DMS153 treated with DMSO at 0.1 percent for 48 hours (cell line): ENCODE measurements at regions not wholly inside any gene's neighbourhood (a gene's known extent, or its start where the extent isn't known, plus 50 kb on each side); places are given as distances from the start of the nearest gene placed in this dataset.
"Not testable (repeated sequence)": the region's sequence is repeated elsewhere in the genome, so short reads cannot be mapped to it uniquely, and the experiment has no call there.

ENCODE experiments used
- DNase-seq: peaks from one replicate; lab custom pipeline; 2025; ENCODE audit not compliant: unreplicated experiment; lab: John Stamatoyannopoulos, UW

GRCh38 chr6:144528743-144529425 is 243.7 kb downstream of the UTRN start:
- peak; percentile 1 for DNase-seq

DNA sequence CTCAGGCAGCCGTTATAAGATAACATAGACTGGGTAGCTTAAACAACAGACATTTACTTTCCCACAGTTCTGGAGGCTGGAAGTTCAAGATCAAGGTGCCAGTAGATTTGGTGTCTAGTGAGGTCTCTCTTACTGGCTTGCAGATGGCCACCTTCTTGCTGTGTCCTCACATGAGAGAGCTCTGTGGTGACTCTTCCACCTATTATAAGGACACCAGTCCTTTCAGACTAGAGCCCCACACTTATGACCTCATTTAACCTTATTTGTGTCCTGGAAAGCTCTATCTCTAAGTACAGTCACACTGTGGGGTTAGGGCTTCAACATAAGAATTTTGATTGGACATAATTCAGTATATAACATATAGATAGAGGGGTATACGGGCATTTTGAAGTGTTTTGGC is 245.0 kb downstream of the UTRN start:
- DNase-seq, result no peak

DNA sequence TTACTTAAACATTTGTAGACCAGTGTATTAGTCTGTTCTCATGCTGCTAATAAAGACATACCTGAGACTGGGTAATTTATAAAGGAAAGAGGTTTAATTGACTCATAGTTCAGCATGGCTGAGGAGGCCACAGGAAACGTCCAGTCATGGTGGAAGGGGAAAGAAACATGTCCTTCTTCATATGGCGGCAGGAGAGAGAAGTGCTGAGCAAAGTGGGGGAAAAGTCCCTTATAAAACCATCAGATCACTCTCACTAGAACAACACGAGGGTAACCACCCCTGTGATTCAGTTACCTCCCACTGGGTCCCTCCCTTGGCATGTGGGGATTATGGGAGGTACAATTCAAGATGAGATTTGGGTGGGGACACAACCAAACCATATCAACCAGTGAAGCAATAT is 247.1 kb downstream of the UTRN start:
- not testable (repeated sequence) for DNase-seq

- no peak for DNase-seq
Observed at GRCh38 chr6:144534180-144534579, 249.0 kb downstream of the UTRN start.

DNA sequence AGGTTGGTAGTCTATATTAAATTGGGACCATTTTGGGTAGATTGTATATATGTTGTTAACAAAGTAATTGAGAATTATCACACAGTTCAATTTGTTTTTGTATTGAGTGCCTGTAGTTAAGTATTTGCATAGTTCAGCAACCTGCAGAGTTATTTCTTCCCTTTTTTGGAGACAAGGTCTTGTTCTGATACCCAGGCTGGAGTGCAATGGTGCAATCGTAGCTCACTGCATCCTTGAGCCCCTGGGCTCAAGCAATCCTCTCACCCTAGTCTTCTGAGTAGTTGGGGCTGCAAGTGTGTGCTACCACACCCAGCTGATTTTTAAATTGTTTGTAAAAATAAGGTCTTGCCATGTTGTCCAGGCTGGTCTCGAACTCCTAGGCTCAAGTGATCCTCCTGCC is 250.5 kb downstream of the UTRN start:
- DNase-seq, result no peak

- DNase-seq, result no peak
Observed at GRCh38 chr6:144536079-144536478, 250.9 kb downstream of the UTRN start.

- no peak for DNase-seq
Observed at GRCh38 chr6:144543006-144543871, 258.1 kb downstream of the UTRN start.

DNA sequence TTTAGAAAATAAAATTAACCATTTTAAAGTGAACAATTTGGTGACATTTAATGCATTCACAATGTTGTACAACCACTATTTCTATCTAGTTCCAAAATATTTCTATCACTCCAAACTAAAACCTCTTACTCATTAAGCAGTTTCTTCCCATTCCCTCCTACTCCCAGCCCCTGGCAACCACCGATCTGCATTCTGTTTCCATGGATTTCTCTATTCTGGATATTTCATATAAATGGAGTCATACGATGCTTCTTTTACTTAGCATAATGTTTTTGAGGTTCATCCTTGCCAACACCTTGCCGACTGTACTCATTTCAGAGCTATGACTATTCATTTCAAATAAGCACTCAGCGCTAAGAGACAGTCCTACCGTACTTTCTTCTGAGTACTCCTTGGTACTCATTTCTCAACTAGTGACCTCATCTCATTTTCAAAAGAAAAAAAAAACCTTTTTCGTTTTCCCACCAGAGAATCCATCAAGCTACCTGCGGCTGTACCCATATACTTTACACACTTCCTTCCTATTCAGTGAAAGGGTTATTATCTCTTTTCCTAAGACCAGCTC is 259.2 kb downstream of the UTRN start:
- no peak for DNase-seq

GRCh38 chr6:144546807-144547206 is 261.7 kb downstream of the UTRN start:
- DNase-seq, result no peak

DNA sequence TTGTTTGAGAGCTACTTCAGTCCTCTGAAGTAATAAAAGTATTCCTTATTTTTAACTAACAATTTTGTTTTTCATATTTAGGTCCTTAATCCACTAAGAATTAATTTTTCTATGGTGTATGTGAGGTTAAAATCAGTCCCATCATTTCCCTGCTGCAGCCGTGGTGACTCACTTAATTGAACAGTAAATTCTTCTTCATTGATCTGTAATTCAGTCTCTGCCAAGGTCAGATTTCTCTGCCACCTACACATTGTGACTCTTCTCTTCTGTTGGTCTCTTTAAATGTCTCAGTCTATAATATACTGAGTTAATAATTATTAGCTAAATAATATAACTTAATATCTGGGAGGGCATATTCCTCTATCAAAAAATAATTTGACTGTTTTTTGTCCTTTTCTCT is 262.3 kb downstream of the UTRN start:
- no peak for DNase-seq

DNA sequence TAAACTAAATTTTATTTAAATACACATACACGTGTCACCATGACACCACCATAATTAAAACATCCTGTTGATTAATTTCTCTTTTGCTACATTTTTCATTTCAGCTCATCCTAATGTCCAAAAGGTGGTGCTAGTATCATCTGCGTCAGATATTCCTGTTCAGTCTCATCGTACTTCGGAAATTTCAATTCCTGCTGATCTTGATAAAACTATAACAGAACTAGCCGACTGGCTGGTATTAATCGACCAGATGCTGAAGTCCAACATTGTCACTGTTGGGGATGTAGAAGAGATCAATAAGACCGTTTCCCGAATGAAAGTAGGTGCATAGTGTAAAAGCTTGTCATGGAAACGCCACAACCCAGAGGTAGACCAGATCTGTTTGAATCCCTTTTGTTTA is 263.4 kb downstream of the UTRN start:
- no peak for DNase-seq

GRCh38 chr6:144549837-144550747 is 265.0 kb downstream of the UTRN start:
- DNase-seq, result no peak

DNA sequence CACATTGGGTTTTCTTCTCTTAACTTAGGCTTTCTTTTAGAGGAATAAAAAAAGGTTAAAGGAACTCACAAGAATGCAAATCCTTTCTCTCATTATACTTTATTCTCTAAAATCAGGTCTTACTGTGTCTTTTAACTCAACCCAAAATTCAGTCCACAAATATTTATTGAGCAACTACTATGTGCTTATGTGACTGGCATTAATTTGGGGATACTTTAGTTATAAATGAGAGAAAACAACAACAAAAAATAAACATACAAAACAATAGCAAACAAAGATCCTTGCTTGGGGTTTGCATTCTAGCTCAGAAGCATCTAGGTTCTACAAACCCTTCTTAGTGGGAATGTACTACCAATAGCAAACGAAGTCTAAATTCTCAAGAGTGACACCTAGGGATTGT is 266.2 kb downstream of the UTRN start:
- no peak for DNase-seq

DNA sequence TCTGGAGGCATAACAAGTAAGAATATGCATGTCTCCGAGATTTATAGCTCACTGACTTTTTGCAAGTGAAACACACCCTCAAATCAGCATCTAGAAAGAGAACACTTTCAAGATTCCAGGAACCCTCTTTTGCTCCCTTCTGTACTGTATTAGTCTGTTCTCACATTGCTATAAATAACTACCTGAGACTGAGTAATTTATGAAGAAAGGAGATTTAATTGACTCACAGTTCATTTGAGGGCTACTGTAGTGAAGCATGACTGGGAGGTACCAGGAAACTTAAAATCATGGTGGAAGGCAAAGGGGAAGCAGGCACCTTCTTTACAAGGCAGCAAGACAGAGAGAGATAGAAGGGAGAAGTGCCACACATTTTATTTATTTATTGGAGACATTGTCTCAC is 269.9 kb downstream of the UTRN start:
- no peak for DNase-seq

DNA sequence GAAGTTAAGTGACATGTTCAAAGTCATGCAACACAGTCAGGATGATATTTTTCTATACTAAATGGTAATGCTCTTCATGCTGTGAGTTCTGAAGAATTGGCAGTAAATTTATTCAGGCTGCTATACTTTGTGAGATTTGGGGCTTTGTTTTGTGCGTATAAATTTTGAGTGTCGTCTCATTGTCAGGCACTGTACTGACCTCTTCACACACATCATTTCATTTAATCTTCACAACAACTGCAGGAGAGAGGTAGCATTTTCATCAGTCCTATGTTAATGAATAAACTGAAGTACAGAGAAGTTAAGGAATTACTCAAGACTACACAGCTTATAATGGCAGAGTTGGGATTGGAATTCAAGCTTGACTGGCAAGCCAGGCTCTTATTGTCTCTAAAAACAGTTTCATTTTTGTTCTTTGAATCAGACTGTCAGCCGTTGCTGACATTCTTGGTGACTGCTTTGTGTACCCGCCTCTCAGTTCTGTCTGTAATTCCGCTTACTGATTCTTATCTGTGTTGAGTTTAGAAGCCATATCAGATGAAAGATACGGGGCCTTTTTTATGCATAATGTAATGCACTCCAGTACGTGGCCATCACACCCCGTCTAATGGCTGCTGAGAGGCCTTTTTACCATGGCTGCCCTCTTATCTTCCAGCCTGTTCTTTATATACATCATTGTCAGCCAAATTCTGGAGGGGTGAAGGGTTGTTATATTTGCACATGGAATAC is 274.9 kb downstream of the UTRN start:
- peak; percentile 52 for DNase-seq

DNA sequence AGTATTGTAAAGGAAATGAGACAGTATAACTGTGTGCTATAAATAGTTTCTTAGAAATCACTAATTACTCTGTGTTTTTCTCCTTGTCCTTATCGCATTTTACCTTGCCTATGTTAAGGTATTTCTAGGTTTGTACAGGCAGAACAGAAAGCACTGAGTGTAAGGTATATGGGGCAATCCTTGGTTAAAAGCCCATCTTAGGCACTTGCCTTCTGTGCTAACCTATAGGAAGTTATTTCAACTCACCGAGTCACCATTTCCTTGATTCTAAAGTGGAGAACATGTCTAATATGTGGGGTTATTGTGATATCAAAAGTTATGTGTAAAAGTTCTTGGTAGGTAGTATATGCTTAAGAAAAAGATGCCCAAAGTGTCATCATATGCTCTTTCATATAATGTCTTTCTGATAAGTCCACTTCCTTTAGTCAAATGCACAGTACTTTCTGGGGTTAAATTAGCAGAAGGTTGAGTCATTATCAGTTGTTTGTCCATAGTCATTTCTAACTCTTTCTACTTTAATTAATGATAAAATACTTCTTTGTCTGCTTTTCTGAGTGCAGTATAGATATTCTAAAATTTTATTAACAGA is 276.4 kb downstream of the UTRN start:
- DNase-seq, result no peak

DNA sequence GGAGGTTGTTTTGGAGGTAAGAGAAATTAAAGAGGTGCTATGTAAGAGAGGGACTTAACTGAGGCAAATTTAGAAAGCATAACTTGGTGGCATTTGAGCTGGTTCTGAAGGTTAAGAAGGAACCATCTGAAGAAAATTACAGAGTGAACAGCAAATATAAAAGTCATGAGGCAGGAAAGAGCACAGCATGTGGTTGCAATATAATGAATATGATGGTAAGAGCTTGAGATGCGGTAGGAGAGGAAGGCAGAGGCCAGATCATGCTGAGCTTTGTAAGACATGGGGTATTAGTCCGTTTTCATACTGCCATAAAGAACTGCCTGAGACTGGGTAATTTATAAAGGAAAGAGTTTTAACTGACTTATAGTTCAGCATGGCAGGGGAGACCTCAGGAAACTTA is 279.1 kb downstream of the UTRN start:
- no peak for DNase-seq

GRCh38 chr6:144566868-144567615 is 281.9 kb downstream of the UTRN start:
- DNase-seq, result no peak

GRCh38 chr6:144568241-144568640 is 283.1 kb downstream of the UTRN start:
- no peak for DNase-seq
